Middle frontal gyrus (tissue), 1 donor: ENCODE measurements at regions not wholly inside any gene's neighbourhood (a gene's known extent, or its start where the extent isn't known, plus 50 kb on each side); places are given as distances from the start of the nearest gene placed in this dataset.
"Not testable (repeated sequence)": the region's sequence is repeated elsewhere in the genome, so short reads cannot be mapped to it uniquely, and the experiment has no call there.

Experiments
- DNase-seq: peaks from one replicate; pipeline ENCODE4 v3.0.0-alpha.2; 2015; ENCODE audit warnings: low spot score; ENCODE audit errors: extremely low spot score

- DNase-seq = no peak
Measured at GRCh38 chr2:142502402-142502801, 371.6 kb upstream of the LRP1B start.

DNA sequence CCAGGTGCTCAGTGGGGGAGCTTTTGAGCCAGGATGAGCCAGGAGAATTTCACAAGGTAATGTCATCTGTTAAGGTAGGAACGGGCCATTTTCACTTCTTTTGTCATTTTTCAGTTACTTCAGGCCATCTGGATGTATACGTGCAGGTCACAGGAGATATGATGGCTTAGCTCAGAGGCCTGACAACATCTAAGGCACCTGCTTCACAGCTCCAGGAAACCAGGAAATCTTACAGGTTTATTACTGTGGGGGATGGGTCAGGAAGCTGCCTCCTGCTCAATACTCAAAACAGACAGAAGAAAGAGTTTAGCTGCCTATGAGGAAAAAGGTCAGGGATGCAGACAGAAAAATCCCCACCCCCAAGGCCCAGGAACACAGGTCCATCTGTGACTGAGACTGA is 364.3 kb upstream of the LRP1B start:
- DNase-seq = no peak

DNA sequence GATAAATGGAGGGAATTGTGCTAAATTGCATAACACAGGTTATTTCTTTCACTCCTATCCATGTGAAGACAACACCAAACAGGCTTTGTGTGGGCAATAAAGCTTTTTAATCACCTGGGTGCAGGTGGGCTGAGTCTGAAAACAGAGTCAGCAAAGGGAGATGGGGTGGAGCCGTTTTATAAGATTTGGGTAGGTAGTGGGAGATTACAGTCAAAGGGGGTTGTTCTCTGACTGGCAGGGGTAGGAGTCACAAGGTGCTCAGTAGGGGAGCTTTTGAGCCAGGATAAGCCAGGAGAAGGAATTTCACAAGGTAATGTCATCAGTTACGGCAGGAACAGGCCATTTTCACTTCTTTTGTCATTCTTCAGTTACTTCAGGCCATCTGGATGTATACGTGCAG is 358.8 kb upstream of the LRP1B start:
- DNase-seq = not testable (repeated sequence)

- no peak for DNase-seq
Measured at GRCh38 chr2:142484111-142484510, 353.3 kb upstream of the LRP1B start.

DNA sequence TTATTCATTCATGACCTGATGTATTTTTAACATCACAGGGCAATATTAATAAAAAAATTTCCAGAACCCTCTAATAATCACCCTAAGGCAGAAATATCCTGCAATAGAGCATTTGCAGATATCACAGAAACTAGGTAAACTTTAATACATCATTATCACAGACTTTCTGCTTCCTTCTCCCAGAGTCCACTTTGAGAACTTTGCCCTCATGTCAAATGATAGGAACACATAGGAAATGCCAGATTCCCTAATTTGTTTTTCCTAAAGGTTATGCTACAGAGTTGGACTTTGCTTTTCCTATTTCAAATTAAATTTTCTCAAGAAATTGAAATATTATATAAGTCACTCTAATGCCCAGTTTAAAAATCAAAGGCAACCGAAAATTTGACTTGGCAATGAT is 352.8 kb upstream of the LRP1B start:
- no peak for DNase-seq

- DNase-seq = no peak
Measured at GRCh38 chr2:142478206-142478605, 347.4 kb upstream of the LRP1B start.

DNA sequence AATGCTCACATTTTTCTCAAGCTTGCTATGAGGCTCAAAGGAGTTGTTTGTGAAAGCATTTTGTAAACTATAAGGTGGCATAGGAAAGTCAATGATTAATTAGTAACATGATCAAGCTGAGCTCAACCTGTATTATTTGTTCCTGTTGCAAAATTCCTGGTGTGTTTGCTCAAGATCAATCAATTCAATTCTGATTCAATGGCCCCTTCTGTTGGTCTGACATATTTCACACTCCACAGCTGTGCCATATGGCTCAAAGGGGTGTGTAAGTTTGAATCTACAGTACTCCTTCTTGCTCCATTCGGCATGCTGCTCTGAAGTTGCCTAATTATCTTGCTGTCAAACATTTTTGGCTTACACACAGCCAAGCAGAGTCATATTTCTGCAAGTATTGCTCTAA is 341.6 kb upstream of the LRP1B start:
- DNase-seq = no peak

GRCh38 chr2:142467321-142467720 is 336.5 kb upstream of the LRP1B start:
- DNase-seq = no peak

- no peak for DNase-seq
Measured at GRCh38 chr2:142463047-142463446, 332.2 kb upstream of the LRP1B start.

DNA sequence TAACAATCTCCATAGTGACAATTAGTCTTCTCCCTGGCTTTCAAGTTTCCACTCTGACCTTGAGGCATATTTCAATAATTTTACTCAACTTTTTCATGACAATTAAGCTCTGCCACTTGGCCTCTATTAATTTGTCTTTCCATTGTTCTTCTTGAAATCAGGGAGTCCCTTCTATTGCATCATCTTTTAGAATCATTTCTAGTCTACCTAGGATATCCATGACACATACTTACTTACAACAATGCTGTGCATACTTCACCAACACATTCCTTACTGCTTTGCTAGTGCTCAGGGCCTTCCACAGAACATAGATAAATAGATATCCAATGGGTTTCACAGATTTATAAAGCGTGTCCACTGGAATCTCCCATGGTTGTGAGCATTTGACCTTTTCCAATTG is 331.5 kb upstream of the LRP1B start:
- DNase-seq = no peak

DNA sequence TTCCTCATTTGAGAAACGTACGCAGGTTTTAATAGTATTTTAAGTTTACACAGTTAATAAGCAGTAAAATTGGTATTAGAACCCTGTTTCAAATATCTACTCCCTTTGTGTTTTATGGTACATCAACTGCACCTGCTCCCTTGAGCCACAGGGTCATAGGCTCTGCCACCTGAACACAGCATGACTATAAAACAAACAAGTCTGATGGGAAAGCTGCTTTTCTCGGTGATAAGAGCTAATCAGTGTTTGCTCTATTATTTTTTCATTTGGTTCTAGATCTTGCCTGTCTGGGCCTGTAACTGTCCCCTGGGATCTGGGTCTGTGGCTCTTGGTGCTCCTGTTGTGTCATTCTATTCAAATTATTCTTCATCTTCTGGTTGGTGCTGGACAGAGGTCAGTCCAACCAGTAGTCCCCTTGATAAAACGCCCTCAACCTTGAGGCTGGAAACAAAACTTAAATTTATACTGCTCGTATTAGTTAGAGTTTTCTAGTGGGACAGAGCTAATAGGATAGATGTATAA is 314.8 kb upstream of the LRP1B start:
- DNase-seq = no peak

GRCh38 chr2:142445023-142445422 is 314.2 kb upstream of the LRP1B start:
- DNase-seq = no peak

DNA sequence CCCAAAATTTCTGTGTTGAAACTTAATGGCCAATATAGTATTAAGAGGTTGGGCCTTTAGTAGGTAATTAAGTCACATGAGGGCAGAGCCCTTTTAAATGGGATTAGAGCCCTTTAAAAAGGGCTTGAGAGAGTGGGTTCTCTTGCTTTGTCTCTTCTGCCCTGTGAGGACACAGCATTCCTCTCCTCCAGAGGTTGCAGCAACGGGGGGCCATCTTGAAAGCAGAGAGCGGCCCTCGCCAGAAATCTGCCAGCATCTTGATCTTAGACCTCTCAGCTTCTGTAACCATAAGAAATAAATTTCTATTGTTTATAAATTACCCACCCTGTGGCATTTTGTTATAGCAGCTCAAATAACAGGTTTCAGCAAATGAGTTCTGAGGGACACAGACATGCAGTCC is 305.0 kb upstream of the LRP1B start:
- no peak for DNase-seq

GRCh38 chr2:142426064-142426463 is 295.2 kb upstream of the LRP1B start:
- no peak for DNase-seq

- DNase-seq = no peak
Measured at GRCh38 chr2:142425551-142425950, 294.7 kb upstream of the LRP1B start.

DNA sequence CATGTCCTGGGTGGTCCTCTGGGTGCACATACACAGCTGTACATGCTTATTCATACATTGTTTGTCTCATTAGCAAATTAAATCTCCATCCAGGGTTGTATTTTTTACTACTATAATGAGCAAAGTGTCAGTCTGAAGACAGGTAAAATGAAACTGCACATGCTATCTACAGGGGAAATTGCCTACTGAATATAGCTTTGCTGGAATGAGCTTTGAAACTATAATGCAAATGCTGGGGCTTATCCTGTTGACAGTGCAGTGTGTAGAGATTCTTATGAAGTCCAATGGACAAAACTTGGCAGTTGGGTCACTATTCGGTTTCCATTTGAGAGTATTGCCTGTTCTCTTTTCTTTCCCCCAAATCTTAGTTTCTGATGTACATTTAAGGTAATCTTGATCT is 292.8 kb upstream of the LRP1B start:
- DNase-seq = no peak

DNA sequence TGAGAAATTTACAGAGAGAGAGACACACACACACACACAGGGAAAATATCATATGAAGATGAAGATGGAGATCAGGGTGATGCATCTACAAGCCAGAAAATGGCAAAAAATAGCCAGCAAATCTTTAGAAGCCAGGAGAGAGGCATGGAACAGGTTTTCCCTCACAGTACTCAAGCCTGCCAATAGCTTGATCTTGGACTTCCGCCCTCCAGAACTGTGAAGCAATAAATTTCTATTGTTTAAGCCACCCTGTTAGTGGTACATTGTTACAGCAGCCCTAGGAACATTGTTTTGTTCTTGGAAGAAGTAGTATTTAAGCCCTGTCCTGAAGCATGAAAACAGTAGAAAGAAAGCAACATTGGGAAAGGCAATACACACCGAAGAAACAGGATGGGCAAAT is 292.0 kb upstream of the LRP1B start:
- no peak for DNase-seq

- DNase-seq = no peak
Measured at GRCh38 chr2:142422041-142422440, 291.2 kb upstream of the LRP1B start.

DNA sequence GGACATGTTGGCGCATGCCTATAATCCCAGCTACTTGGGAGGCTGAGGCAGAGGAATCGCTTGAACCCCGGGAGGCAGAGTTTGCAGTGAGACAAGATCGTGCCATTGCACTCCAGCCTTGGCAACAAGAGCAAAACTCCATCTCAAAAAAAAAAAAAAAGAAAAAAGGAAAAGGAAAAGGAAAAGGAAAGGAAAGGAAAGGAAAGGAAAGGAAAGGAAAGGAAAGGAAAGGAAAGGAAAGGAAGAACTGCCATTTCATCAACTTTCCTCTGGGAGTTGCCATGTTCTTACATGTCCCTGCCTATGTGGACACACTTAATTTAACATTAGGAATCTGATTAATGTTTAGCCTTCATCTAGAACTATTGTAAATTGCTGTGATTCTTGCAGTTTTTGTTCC is 287.9 kb upstream of the LRP1B start:
- DNase-seq = not testable (repeated sequence)

GRCh38 chr2:142416996-142417395 is 286.2 kb upstream of the LRP1B start:
- no peak for DNase-seq

GRCh38 chr2:142415461-142415860 is 284.6 kb upstream of the LRP1B start:
- no peak for DNase-seq

GRCh38 chr2:142398212-142398611 is 267.4 kb upstream of the LRP1B start:
- DNase-seq = no peak

DNA sequence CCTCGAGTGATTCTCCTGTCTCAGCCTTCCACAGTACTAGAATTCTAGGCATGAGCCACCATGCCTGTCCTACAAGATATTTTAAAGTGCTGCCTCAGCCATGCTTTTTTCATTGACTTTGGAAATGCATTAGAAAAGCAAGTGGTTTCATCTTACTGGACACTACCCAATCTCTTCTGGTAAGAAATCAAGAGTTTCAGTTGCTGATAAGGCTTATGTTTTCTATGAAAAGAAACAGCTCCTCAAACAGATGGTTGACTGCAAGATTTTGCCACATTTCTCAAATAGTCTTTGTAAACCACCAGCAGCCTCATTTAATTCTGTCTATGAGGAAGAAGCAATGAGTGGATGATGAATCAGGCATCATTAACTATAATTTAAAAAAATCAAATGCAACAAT is 264.5 kb upstream of the LRP1B start:
- DNase-seq = peak; percentile 40

DNA sequence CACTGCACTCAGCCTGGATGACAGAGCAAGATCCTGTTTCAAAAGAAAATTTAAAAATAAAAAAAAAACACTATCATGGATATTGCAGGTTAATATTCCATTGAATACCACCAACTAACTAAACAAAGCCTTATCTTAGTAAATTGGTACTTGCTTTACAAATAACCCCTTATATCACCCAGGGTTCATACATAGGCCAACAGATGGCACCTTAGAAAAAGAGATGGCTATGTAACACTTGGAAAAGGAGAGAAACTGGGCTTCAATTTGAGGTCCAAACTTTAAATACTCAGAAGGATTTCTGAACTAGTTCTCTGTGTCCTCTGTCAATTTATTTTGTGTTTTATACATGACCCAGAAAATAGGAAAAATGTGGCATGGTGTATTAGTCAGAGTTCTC is 249.6 kb upstream of the LRP1B start:
- no peak for DNase-seq
